GM19351 (cell line): ENCODE measurements at regions not wholly inside any gene's neighbourhood (a gene's known extent, or its start where the extent isn't known, plus 50 kb on each side); places are given as distances from the start of the nearest gene placed in this dataset.
"Not testable (repeated sequence)": the region's sequence is repeated elsewhere in the genome, so short reads cannot be mapped to it uniquely, and the experiment has no call there.

Experiments used
- ATAC-seq: cut with Tn5 transposase; IDR thresholded peaks from one replicate; pipeline ENCODE4 v1.9.1; 2021; ENCODE audit warnings: mild to moderate bottlenecking, moderate library complexity; ENCODE audit not compliant: unreplicated experiment

DNA sequence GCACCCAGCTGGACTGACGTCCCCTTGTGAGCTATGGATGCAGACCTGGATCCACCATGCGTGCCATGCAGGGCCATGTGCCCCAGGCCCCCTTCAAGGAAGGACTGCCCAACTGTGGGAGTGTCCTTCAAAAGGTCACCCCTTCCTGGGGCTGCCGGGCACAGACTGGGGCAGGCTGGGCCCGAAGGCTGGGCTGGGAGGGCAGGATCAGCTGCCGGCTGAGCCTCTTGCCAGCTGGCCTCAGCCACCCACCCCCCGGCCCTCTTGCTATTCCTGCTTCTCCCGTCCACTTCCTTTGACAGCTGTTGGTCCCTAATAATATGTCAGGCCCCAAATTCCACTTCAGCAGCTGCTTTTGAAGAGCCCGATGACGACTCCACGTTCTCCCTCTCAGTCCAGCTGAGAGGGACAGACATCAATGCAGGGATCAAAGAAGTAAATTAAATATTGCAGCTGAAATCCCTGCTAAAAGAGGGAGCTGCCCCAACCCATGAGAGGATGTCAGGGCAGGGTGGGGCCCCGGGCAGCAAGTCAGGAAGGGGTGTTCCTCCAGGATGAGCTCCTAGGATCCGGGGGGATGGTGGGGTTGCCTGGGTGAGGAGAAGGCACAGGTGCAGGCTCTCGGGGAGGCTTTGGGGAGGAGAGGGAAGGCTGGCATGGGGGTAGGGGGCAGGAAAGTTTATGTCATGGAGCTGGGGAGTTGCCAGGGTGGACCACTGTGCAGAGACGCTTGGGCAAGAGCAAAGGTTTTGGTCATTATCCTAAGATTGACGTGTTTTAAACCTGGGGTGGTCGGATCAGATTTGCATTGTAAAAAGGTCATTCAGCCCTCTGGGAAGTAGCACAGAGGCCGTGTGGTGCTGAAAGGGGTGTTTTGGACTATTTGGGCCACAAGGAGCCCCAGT, 185.0 kb downstream of the ANKRD60 start:
- no peak for ATAC-seq

DNA sequence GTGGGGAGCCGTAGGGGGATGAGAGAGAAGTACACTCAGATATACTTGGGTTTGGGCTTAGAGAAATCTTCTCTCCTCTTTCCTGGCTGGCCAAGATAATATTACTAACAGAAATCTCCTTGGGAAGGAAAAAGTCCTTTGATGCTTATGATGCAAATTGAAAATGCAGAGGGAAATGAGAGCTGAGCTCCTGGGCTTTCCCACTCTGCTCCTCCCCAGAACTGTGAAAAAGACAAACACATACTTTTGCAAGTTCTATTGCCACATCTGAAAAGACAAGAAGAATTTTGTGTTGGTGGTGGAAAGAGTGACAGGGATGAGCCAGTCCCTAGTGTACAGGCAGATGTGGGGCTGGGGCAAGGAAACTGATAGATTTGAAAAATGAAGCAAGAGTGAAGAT, 185.9 kb downstream of the ANKRD60 start:
- no peak for ATAC-seq

DNA sequence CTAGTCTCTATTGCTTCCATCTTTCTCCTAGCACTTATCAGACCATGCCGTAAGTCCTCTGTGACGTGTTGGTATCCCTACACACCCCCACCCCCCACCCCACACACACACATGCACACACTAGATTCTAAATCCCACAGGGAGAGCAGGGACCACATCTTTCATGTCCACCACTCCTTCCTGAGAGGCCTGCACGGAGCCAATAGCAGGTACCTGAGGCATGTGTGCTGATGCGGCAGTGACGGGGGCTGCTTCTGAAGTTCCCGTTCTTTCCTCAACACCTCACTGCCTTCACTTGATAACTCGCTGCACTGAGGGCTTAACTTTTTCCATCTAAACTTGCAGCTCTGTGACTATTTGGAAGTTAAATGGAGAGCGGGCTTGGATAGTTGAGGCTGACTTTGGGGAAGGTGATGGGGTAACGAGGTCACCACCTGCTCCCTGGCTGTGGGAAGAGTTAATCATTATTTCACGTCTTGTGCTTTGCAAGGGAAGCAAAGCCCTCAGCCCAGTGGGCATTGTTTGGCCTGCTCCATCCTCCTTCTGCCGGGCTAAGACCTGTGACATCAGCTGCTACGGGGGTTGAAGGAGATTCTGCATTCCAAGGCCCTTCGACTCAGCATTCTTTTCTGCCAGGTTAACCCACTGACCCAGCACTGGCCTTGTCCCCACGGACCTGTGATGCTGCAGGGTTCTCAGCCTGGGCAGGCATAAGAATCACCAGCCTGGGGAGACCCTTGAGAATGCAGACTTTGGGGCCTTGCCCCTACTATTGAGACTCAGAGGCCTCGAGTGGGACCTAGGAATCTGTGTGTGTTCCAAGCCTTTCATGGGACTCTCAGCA, 187.8 kb downstream of the ANKRD60 start:
- no peak for ATAC-seq

DNA sequence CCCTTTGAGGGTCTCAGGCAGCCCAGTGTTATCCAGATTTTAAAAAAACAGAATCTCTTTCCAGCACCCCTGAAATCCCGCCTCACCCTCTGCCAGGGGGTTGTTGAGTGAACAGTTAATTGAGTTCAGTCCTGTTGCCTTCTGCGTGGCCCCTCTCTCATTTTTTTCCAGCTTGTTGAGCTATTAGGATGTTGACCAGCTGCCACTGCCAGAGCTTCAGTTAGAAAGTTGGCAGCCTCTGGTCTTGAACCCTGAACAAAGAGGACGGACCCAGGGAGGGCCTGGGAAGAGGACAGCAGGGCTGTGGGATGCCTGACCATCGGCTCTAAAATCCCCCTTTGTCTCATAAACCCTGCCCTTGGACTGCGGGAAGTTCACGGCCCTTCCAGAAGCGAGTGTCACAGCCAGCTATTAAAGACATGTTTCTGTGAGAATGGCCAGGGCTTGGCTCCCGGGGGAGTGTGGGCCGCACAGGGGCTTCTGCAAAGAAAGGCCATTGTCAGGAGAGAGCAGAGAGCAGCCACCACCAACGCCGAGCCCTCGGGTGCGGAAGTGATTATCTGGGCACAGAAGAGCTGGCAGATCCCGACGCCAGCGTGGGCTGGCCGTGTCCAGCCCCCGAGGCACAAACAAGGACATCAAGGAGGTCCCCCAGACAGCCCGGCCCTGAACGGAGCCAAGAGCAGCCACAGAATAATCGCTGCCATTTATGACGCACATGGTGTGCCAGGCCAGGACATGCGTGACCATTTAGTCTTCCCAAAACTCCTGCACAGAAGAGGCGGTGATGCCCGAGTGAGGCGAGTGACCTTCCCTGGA, 189.0 kb downstream of the ANKRD60 start:
- ATAC-seq = no peak

DNA sequence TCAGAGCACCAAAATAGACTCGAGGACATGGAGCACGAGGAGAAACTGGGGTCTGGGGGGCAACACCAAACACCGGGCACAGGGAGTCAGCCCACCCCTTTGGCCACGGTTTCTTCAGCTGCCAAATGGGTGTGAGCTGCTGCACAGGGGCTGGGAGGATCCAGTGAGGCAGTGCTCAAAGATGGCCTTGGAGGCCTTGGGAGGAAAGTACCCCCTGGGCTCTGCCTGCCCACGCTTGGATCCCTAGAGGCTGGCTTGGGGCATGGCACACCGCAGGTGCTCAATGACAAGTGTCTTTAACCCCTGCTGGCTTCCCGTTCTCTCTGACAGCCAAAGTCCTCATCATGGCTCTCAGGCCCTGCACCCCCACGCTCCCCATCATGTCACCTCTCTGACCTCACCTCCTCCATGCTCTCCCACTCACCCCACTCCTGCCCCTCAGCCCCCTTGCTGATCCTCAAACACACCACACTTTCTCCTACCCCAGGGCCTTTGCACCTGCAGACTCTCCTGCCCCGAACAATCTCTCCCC, 190.3 kb downstream of the ANKRD60 start:
- ATAC-seq = no peak

DNA sequence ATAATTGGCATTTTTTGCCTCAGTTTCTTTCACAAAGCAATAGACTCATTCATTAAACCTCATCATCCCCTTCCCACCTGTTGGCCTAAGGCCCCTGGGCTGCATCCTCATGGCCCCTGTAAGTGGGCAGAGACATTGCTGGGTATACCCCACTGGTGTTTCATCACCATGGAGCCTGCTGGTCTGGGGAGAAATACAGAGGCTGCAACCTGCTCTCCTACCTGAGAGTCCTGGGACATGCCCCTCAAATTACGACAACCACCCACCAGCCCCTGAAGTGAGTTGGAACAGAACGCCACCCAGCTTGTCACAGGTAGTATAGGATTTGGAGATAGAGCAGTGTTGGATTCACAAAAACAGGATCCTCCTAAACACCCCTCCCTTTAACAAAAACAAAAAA, 190.8 kb downstream of the ANKRD60 start:
- no peak for ATAC-seq

DNA sequence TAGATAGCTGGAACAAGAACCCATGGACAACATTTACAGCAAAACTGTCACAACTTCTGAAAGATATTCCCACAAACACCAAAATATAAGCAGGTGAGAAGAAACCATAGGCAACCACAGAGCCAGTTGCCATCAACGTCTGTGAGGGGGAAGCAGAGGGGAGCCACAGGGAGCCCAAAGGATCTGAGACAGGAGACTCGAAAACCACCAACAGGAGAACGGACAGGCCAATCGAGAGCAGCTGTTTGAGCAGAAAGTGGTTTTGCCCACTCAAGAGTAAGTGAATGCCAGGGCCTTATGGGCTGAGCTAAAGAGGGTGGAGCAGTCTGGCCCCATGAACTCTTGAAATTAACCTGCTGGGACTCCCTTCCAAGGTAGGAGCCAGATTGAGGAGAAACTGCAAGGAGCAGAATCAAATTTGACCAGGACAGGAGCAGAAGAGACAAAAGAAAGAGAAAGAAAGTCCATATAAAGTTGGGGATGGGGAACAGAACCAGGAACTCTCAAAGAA, 195.4 kb downstream of the ANKRD60 start:
- ATAC-seq = no peak

DNA sequence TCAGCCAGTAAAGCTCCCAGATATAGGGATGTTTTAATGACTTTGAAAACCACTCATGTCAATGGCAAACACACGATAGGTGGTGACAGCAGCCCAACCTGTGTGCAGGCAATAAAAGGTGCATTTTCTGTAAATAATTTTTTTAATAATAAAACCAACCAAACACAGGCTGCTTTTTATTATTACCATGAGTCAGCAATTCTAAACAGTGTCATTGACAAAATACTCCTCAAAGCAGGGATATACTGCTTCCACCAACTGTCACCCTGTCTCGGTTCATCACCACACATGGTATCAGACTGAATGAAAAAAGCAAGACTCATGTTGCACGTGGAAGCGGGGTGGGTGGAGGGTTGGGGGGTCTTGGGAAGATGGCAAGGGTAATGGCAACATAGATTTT, 195.9 kb downstream of the ANKRD60 start:
- ATAC-seq = no peak

DNA sequence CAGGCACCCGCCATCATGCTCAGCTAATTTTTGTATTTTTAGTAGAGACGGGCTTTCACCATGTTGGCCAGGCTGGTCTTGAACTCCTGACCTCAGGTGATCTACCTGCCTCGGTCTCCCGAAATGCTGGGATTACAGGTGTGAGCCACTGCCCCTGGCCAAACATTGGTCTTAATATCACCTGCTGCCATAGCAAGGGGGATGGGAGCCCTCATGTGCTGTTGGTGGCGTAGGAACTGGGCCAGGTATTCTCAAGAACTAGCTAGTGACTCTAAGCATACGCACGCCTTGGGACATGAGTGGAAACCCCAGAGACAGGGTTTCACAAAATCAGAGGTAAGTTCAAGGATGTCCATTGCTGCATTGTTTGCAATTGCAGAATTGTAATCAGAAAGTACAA, 197.1 kb downstream of the ANKRD60 start:
- ATAC-seq = not testable (repeated sequence)

DNA sequence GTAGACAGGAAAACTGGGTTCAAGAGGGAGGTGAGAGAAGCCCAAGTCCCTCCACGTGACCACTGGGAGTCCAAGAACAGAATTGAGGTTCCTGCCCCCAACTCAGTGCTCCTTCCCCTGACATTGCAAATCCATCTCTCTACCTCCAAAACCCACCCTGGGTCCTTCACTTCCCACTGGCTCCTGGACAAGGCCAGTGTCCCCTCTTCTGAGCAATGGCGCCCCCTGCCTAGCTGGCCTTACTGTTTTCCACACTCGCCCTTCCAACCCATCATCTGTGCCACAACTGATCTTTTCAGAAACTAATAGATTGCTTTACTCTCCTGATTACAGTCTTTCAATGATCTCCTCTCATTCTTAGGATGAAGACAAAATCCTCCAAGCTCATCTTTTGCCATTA, 200.3 kb downstream of the ANKRD60 start:
- ATAC-seq = no peak

DNA sequence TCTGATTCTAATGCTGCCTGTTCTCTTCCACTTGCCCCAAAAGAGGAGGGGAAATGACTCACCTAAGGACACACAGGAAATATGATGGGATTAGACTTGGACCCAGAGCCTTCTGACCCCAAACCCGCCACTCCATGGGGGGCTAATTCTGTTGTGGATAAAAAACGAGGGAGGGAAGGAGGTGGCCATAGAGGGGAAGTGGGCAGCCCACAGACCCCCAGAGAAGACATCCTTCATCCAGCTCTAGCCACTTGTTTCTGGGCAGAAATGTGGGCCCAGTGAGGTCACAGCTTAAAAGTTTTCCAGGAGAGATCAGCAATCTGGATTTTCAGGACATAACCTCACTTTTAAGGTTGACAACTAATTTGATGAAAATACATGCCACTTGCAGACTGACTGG, 202.1 kb downstream of the ANKRD60 start:
- ATAC-seq = no peak

DNA sequence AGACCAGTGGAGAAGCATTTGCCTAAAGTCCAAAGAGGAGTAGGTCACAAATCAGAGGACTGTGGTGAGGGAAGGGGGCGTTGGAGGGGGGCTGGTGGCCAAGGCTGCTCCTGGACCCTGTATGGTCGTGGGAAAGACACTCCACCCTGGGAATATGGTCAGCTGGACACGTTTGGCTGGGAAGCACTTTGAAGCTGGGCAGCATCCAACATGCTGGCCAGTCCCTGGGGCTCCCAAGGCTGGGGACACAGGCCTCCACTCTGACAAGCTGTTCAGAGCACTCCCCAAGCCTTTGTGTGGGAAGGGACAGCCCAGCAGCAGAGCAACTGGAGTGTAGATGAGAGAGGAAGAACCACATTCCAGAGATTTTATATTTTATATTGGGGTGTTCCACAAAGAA, 203.2 kb downstream of the ANKRD60 start:
- no peak for ATAC-seq

DNA sequence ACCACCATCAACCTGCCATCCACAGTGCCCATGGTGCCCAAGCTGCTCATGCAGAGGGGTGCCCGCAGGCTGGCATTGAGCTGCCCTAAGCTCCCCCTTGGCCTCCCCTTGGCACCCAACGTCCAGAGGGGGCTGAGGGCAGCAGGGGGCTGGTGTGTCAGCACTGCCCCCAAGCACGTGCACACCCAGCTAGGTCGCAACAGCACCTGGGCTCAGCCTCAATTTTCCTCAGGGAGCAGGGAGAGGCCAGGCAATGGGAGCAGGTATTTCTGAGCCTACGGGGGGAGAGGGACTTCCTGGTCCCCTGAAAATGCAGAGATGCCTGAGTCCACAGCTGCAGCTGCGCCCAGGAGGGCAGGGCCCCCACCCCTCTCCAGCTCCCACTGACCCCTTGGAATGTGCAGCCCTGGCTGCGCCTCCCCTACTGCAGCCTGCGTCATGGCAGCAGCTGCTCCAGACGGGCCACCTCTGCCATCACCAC, 204.2 kb downstream of the ANKRD60 start:
- ATAC-seq = no peak

DNA sequence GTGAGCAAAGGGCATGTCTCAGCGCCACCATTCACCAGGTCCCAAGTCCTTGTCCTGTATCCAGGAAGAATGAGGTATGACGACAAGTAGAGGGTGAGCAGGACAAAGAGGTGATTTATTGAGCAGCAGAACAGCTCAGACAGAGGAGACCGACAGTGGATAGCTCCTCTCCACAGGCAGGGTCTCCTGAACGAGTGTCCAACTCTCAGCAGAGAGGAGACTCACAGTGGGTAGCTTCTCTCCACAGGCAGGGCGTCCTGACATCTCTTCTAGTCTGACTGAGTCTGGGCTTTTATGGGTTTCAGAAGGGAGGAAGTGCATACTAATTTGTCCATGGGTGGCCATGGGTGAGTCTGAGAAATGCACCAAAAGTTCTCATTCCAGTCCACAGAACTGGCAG, 204.7 kb downstream of the ANKRD60 start:
- no peak for ATAC-seq

DNA sequence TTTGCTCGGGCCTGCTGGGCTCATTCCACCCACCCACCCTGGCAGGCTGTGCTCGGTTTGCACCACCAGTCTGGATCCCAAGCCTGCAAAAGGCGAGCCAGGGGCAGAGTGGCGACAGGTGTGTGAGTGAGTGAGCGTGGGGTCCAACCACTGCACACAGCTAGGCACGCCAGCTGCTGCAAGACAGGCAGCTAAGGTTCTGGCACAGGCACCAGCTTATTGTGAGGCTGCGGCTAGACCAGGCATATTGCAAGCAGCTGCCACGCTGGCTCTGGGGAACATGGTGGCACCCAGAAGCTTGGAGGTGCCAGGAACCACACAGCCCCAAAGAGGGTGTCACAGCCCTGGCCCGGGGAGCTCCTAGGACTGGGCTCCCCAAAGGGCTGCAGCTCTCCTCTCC, 205.1 kb downstream of the ANKRD60 start:
- no peak for ATAC-seq

DNA sequence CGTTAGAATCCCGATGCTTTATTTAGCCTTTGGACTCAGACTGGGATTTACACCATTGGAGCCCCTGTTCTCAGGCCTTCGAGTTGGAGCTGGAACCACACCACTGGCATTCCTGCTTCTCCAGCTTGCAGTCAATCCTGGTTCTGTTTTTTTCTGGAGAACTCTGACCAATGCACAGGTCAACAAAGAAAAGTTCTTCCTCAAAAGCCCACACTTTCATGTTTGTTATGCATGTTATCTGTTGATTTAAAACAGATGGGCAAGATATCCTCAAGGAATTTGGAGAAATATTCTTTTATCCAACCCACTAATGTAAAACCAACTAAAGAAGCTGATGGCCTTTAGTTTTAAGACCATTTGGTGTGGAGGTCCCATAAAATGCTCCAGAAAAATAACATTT, 205.7 kb downstream of the ANKRD60 start:
- ATAC-seq = no peak

DNA sequence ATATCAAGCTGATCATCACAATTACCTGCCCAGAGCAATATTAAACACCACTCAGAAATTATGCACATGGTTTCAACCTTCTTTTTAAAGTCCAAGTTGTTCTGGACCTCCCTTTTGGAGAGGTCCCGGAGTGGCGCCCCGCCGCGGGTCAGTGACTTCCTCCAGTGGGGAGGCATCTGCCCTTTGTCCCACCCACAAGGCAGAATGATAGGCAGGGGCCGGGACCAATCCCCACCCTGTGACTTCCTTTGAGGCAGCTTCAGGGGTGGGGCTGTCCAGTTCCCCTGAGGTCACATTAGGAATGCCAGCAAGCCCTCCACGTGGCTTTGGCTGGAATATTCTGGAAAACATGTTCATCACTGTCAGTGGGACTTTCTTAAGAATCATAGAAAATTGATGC, 207.0 kb downstream of the ANKRD60 start:
- ATAC-seq = no peak

DNA sequence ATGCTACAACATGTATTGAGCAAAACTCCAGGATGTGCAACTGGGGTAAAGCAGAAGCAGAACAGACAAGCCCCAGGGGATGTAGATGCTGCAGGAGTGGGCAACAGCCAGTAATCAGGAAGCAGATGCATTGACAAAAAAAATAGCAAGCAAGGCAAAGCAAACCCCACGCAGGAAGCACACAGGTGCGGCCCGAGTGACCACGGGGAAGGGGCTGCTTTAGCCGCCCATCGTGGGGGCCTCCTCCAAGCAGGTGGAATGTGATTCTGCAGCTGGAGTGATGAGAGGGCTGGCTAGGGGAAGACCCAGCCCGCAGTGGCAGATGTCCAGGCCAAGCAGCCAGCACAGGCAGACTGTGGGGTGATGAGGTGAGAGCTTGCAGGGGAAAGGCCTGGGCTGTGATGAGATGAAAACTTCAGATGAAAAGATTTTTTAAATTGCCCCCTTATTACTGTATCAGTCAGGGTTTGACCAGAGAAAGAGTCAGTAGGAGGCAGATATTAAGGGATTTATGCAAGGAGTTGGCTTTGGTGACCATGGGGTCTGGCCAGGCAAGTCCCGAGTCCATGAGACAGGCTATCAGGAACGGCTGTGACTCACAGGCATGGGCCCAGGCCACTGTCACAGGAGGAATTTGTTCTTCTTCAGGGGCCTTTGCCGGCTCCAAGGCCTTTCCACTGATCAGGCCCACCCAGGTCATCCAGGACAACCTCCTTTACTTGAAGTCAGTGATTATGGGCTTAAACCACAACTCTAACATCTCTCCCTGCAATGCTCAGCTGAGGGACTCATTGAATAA, 207.6 kb downstream of the ANKRD60 start:
- no peak for ATAC-seq

DNA sequence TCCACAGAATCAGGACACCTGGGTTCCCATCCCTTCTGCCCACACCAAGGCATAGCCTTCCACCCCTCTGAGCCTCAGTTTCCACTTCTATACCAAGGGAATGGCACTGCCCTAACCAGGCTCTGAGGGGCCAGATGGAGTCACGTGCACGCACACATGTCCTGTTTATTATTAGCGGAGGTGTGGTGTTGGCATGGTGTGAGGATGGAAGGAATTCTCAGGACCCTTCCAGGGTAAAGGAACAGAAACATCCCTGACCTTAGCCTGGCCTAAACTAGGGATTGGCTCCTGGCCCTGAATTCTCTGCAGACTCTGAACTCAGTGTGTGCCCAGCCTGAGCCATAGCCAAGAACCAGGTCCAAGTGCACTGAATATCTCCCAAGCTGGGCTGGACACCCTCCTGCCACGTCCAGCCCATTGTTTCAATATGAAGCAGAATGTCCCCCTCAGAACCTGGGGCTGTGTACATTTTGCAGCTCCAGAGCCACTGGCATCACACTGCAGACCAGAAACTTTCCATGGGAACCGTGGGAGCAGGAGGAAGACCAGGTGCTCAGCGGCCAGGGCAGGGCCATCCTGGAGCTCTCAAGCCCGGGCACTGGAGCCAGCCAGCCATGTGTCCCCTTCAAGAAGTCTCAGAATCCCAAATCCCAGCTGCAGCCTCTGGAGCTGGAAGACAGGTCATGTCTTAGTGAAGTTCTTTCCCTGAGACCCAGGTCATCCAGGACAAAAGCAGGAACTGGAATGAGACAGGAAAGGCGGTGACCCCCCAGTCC, 208.4 kb downstream of the ANKRD60 start:
- no peak for ATAC-seq
